ENCODE measurements at regions not wholly inside any gene's neighbourhood (a gene's known extent, or its start where the extent isn't known, plus 50 kb on each side); places are given as distances from the start of the nearest gene placed in this dataset.

DNA sequence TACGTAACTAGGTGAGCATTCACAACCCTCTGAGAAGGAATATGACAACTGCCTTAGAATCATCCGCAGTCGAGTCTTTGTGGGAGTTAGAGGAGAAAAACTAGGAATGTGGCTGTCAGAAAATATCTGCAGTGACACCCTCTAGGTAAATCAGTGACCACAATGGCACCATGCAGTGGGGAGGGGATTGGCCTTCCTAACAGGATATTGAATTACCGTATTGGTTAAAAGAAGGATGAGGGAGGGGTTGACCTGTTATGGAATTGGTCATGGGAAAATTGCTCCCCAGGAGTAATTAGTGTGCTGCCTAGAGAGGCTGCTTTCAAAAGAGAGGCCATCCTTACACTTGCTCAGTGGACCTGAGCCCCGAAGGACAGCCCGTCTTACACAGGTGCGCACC, 205.6 kb upstream of the SOX1 start:
- no peak for TF ChIP-seq EZH2 (IDR thresholded peaks at IDR 0.05; ENCODE audit: borderline replicate concordance, low read depth, low read length, poor library complexity, severe bottlenecking)
- TF ChIP-seq, protein P1, sequence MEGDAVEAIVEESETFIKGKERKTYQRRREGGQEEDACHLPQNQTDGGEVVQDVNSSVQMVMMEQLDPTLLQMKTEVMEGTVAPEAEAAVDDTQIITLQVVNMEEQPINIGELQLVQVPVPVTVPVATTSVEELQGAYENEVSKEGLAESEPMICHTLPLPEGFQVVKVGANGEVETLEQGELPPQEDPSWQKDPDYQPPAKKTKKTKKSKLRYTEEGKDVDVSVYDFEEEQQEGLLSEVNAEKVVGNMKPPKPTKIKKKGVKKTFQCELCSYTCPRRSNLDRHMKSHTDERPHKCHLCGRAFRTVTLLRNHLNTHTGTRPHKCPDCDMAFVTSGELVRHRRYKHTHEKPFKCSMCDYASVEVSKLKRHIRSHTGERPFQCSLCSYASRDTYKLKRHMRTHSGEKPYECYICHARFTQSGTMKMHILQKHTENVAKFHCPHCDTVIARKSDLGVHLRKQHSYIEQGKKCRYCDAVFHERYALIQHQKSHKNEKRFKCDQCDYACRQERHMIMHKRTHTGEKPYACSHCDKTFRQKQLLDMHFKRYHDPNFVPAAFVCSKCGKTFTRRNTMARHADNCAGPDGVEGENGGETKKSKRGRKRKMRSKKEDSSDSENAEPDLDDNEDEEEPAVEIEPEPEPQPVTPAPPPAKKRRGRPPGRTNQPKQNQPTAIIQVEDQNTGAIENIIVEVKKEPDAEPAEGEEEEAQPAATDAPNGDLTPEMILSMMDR (conservative IDR thresholded peaks at IDR 0.05; ENCODE audit: low read depth, low read length), result no peak

All from A673 (cell line).